GM23338 (cell line): ENCODE measurements at regions not wholly inside any gene's neighbourhood (a gene's known extent, or its start where the extent isn't known, plus 50 kb on each side); places are given as distances from the start of the nearest gene placed in this dataset.

Experiments
- CREB1 ChIP-seq: fragments of 250-450 bp; sonication (Bioruptor Pico); IDR thresholded peaks from 2 replicates; pipeline ENCODE4 v1.5.0; 2020; ENCODE audit warnings: low read depth, mild to moderate bottlenecking, moderate library complexity
- EZH2 ChIP-seq: fragments of 200-600 bp; sonication (generic); IDR thresholded peaks from one replicate; pipeline ENCODE4 v1.8.0; 2017; ENCODE audit warnings: antibody characterized with exemption, mild to moderate bottlenecking, low read depth; ENCODE audit not compliant: unreplicated experiment
- EZH2phosphoT487 ChIP-seq: fragments of 200-600 bp; sonication (generic); IDR thresholded peaks from one replicate; pipeline ENCODE4 v1.8.1; 2018; ENCODE audit warnings: antibody characterized with exemption; ENCODE audit not compliant: unreplicated experiment
- JUNB ChIP-seq: IDR thresholded peaks from one replicate; pipeline ENCODE4 v1.6.1; 2016; ENCODE audit warnings: antibody characterized with exemption; ENCODE audit not compliant: unreplicated experiment
- NANOG ChIP-seq: IDR thresholded peaks from 2 replicates; pipeline ENCODE4 v1.6.1; 2016; ENCODE audit warnings: antibody characterized with exemption, borderline replicate concordance
- POLR2AphosphoS5 ChIP-seq: IDR thresholded peaks from 2 replicates; pipeline ENCODE4 v1.6.1; 2016; ENCODE audit warnings: antibody characterized with exemption, low read depth
- REST ChIP-seq: IDR thresholded peaks from one replicate; pipeline ENCODE4 v1.6.1; 2018; ENCODE audit warnings: antibody characterized with exemption; ENCODE audit not compliant: unreplicated experiment
- STAT1 ChIP-seq: IDR thresholded peaks from one replicate; pipeline ENCODE4 v1.6.1; 2016; ENCODE audit warnings: antibody characterized with exemption; ENCODE audit not compliant: unreplicated experiment
- ZNF114 ChIP-seq: fragments of 250-450 bp; sonication (Bioruptor Pico); IDR thresholded peaks from 2 replicates; pipeline ENCODE4 v1.5.0; 2020; ENCODE audit warnings: mild to moderate bottlenecking, moderate library complexity
- ZNF331 ChIP-seq: fragments of 250-450 bp; sonication (Bioruptor Pico); IDR thresholded peaks from 2 replicates; pipeline ENCODE4 v1.5.0; 2020; ENCODE audit warnings: low read depth, mild to moderate bottlenecking, moderate library complexity
- ZNF462 ChIP-seq: fragments of 250-450 bp; sonication (Bioruptor Pico); IDR thresholded peaks from 2 replicates; pipeline ENCODE4 v1.5.0; 2020; ENCODE audit warnings: mild to moderate bottlenecking, moderate library complexity
- TF ChIP-seq, protein P1 (sequence below), 2 experiments: fragments of 200-600 bp in 1 of 2; sonication (generic) in 1 of 2; conservative IDR thresholded peaks; 2 replicates each; pipeline versions ENCODE4 v1.5.1 to v1.6.1; 2016 to 2017; ENCODE audit warnings: antibody characterized with exemption in 2 of 2, low read depth in 2 of 2, mild to moderate bottlenecking in 2 of 2, moderate library complexity in 1 of 2
- TF ChIP-seq, protein P2 (sequence below): IDR thresholded peaks from 2 replicates; pipeline ENCODE4 v1.6.1; 2016; ENCODE audit warnings: antibody characterized with exemption

DNA sequence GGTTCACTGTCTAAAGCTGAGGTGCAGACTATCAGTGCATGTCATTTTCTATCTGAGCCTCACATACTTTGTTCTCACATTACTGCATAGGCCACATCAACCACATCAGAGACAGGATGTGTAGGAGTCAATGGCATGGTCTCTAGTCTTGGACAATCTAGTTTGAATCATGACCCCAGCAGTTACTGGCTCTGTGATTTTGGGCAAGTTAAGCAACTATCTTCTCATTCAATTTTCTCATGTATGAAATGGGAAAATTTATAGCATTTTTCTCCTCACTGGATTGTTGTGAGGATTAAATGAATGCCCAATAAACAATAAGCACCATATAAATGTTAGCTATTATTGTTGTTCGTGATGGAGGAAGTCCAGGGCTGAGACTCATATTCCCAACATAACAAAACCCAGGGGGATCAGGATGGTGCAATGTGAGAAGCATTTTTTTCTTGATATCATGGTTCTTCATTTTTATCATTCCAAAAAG is 432.6 kb downstream of the LRIG3 start:
- TF ChIP-seq, protein P1, sequence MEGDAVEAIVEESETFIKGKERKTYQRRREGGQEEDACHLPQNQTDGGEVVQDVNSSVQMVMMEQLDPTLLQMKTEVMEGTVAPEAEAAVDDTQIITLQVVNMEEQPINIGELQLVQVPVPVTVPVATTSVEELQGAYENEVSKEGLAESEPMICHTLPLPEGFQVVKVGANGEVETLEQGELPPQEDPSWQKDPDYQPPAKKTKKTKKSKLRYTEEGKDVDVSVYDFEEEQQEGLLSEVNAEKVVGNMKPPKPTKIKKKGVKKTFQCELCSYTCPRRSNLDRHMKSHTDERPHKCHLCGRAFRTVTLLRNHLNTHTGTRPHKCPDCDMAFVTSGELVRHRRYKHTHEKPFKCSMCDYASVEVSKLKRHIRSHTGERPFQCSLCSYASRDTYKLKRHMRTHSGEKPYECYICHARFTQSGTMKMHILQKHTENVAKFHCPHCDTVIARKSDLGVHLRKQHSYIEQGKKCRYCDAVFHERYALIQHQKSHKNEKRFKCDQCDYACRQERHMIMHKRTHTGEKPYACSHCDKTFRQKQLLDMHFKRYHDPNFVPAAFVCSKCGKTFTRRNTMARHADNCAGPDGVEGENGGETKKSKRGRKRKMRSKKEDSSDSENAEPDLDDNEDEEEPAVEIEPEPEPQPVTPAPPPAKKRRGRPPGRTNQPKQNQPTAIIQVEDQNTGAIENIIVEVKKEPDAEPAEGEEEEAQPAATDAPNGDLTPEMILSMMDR (conservative IDR thresholded peaks at IDR 0.05; ENCODE audit: low read depth in 2 of 2), result no peak
- no peak for TF ChIP-seq REST
- TF ChIP-seq POLR2AphosphoS5, result no peak
- no peak for TF ChIP-seq CREB1 (CRISPR knock-in tag)
- no peak for TF ChIP-seq EZH2
- no peak for TF ChIP-seq EZH2phosphoT487
- TF ChIP-seq, protein P2, sequence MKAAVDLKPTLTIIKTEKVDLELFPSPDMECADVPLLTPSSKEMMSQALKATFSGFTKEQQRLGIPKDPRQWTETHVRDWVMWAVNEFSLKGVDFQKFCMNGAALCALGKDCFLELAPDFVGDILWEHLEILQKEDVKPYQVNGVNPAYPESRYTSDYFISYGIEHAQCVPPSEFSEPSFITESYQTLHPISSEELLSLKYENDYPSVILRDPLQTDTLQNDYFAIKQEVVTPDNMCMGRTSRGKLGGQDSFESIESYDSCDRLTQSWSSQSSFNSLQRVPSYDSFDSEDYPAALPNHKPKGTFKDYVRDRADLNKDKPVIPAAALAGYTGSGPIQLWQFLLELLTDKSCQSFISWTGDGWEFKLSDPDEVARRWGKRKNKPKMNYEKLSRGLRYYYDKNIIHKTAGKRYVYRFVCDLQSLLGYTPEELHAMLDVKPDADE, result no peak
- no peak for TF ChIP-seq JUNB
- no peak for TF ChIP-seq ZNF114 (CRISPR knock-in tag)
- no peak for TF ChIP-seq ZNF462 (CRISPR knock-in tag)
- no peak for TF ChIP-seq NANOG
- TF ChIP-seq ZNF331 (CRISPR knock-in tag), result no peak
- TF ChIP-seq STAT1, result no peak
